ENCODE measurements at regions not wholly inside any gene's neighbourhood (a gene's known extent, or its start where the extent isn't known, plus 50 kb on each side); places are given as distances from the start of the nearest gene placed in this dataset.
A peak's percentile ranks its signal among the peaks of the same experiment; 100 is the strongest.
"Not testable (repeated sequence)": the region's sequence is repeated elsewhere in the genome, so short reads cannot be mapped to it uniquely, and the experiment has no call there.

DNA sequence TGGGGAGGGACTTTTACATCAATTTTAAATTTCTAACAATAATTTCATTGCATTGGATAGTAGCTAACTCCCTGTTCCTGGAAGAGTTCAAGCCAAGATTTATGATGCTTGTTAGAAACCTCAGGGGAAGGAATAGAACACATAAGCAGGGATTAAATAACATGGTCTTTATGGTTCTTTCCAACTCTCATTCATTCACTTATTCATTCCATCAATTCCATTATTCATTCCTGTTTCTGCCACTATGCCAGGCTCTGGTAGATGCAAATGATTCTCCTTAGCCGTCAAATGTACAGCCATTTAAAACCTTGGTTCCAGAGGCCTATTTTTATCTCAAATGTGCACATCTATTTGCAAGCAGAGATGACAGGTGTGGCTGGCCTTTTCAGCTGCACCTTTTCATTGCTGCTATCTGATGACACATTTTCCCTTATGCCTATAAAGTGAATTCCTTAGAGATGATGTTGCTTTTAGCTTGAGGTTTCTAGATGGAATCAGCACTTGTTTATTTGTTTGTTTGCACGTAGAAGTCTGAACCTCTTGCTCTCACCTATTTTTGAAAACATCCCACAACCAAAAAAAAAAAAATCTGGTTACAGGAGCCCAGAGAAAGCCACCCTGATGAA is 205.7 kb upstream of the IGFBP3 start:
- peak in 1 of 2 experiments; percentile 33 for DNase-seq (ENCODE audit: low read depth in 1 of 2, low spot score in 1 of 2)
- peak; percentile 86 for TF ChIP-seq JUND (IDR thresholded peaks at IDR 0.05; ENCODE audit: low read depth)
- in situ Hi-C loops (cut with HindIII; ENCODE audit: low pct_unique_long_range_greater_than_20kb, low sequenced_read_pairs), result no loop called here

DNA sequence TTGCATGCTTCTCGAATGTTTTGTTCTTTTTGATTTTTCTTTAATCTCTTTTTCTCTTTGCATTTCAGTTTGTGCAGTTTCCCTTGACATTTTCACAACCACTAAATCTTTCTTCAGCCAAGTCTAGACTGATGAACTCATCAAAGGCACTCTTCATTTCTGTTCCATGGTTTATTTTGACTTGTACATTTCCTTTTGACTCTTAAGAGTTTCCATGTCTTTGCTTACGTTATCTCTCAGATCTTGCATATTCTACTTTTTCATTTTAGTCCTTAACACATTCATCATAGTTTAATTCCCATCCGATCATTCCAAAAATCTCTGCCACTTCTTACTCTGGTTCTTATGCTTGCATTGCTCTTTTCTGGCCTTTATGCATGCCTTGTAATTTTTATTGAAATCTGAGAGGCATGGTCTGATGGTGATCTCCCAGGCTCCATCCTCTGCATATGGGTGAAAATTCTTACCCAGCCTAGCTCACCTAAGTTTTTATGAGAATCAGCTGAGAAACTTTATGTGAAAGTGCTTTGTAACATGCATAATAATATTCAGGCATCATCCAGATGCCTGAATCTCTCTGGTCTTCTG is 202.8 kb upstream of the IGFBP3 start:
- in situ Hi-C loops (cut with HindIII; ENCODE audit: low pct_unique_long_range_greater_than_20kb, low sequenced_read_pairs), result no loop called here
- no peak for DNase-seq (ENCODE audit: low read depth in 1 of 2, low spot score in 1 of 2)
- TF ChIP-seq JUND (IDR thresholded peaks at IDR 0.05; ENCODE audit: low read depth), result no peak

DNA sequence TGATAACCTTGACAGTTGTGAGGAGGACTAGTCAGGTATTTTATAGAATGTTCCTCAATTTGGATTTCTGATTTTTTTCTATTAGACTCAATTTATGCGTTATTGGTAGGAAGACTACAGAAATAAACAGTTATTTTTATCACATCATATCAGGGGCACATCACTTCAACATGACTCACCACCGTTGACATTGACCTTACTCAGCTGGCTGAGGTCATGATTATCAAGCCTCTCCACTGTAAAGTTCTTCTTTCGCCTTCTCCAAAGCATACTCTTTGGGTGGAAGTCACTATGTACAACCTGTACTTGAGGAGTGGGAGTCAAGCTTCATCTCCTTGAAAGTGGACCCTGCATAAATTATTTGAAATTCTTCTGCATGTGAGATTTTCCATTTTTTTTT is 194.3 kb upstream of the IGFBP3 start:
- in situ Hi-C loops (cut with HindIII; ENCODE audit: low pct_unique_long_range_greater_than_20kb, low sequenced_read_pairs), result no loop called here
- TF ChIP-seq JUND (IDR thresholded peaks at IDR 0.05; ENCODE audit: low read depth), result no peak

DNA sequence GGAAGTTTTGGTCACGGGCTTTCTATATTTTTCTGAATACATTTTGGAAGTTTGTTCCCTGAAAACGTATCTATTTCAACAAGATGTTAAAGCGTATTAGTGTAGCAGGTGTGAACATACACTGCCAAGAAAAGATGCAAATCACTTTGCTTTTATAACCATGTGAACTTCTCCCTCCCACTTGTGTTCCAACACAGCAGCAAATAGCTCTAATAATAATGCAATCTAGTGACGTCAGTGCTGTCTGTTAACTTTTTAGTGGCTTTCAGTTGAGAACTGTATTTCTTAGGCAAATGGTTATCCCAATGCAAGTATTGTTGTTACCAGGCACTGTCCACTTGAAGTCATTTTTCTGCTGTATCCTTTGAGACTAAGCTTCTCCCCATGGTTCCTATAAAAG is 188.4 kb upstream of the IGFBP3 start:
- in situ Hi-C loops (cut with HindIII; ENCODE audit: low pct_unique_long_range_greater_than_20kb, low sequenced_read_pairs), result no loop called here
- DNase-seq (ENCODE audit: low read depth in 1 of 2, low spot score in 1 of 2), result no peak
- no peak for TF ChIP-seq JUND (IDR thresholded peaks at IDR 0.05; ENCODE audit: low read depth)

More for the DNA sequence above, 194.3 kb upstream of the IGFBP3 start:
- DNase-seq (ENCODE audit: low read depth in 1 of 2, low spot score in 1 of 2), result no peak

DNA sequence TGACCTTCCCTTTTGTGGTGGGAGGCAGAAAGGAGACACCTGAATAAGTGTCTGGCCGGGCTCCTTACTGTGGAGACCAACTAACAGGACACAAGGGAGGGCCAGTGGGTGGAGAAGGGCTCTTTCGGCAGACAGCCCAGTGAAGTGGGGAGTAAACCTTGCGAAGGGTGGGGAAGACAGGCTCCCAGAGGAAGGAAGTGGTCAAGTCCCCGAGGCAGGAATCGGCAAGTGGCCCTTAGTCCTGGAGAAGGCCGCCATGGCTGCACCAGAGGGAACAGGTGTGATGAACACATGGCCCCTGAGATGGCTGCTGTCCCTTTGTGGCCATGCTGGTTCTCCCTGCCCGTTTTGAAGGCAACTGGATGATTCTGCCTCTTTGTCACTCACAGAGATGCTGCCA is 187.2 kb upstream of the IGFBP3 start:
- TF ChIP-seq JUND (IDR thresholded peaks at IDR 0.05; ENCODE audit: low read depth), result no peak
- in situ Hi-C loops (cut with HindIII; ENCODE audit: low pct_unique_long_range_greater_than_20kb, low sequenced_read_pairs), result no loop called here
- no peak for DNase-seq (ENCODE audit: low read depth in 1 of 2, low spot score in 1 of 2)

DNA sequence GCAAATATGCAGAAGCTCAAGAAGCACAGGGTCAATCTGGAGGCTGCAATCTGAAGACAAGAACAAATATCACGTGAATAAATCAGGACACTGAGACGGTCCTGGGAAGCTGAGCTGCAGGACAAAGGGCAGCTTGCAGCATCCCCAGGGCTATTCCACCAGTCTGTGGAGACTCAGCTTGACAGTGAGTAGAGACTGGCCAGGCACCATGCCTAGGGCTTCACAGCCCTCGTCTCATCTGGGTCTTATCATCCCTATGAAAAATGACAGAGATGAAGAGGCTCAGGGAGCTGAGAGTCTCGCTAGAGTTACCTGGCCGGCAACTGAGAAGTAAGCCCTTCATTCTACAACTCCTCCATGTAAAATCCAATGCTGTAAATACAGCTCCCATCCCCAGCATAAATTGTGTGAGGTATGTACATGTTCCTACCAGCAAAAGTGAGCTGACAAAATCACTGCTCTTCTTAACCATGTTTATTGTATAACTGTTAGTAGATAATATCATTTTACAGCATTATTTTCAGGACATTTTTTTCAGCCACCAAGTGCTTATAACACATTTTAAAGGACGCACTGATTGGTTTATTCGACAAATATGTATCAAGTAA is 186.6 kb upstream of the IGFBP3 start:
- in situ Hi-C loops (cut with HindIII; ENCODE audit: low pct_unique_long_range_greater_than_20kb, low sequenced_read_pairs), result no loop called here
- DNase-seq (ENCODE audit: low read depth in 1 of 2, low spot score in 1 of 2), result no peak

DNA sequence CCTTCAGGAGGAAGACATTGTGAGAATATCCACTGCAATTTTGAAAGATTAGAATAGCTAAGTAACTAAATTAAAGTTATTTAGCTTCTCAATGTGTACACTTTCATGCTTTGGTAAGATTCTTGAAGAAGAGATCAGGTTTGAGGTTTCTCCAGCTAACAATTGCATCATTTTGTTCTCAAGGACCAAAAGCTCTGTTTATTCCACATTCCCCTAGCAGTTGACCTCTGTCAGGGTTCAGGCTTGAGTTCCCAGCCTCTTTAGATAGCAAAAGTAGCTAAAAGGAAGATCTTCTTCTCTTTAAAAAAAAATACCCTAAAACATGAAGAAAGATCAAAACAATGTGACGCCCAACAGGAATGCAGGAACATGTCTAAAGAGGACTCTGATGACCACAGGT is 179.4 kb upstream of the IGFBP3 start:
- in situ Hi-C loops (cut with HindIII; ENCODE audit: low pct_unique_long_range_greater_than_20kb, low sequenced_read_pairs), result no loop called here
- no peak for TF ChIP-seq JUND (IDR thresholded peaks at IDR 0.05; ENCODE audit: low read depth)

More for the DNA sequence above, 186.6 kb upstream of the IGFBP3 start:
- TF ChIP-seq JUND (IDR thresholded peaks at IDR 0.05; ENCODE audit: low read depth), result no peak

DNA sequence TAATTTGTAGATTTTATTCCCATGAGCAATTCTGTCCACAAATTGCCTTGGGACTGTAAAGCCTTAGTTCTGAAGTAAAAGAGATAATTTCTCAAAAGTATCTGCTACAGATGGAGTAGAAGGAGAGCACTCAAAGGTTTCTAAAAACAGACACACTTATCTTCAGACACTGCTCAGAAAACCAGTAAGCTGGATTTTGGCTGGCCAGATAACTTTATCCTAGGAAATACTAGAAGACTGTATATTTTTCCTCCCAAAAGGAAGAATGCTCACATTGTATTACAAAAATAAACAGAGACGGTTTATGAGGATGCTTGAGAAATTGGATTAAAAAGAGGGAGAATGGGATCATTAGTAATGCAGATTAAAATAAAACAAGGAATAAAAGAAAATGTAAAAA is 178.0 kb upstream of the IGFBP3 start:
- DNase-seq (ENCODE audit: low read depth in 1 of 2, low spot score in 1 of 2), result no peak
- no peak for TF ChIP-seq JUND (IDR thresholded peaks at IDR 0.05; ENCODE audit: low read depth)
- in situ Hi-C loops (cut with HindIII; ENCODE audit: low pct_unique_long_range_greater_than_20kb, low sequenced_read_pairs), result no loop called here

More for the DNA sequence above, 179.4 kb upstream of the IGFBP3 start:
- no peak for DNase-seq (ENCODE audit: low read depth in 1 of 2, low spot score in 1 of 2)

DNA sequence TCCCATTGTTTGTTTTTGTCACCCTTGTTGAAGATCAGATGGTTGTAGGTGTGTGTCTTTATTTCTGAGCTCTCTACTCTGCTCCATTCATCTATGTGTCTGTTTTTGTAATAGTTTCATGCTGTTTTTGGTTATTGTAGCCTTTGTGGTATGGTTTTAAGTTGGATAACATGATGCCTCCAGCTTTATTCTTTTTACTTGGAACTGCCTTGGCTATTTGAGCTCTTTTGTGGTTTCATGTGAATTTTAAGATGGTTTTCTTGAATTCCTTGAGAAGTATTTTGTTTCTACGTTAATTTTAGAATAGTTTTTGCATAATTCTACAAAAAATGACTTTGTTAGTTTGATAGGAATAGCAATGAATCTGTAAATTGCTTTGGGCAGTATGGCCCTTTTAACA is 170.0 kb upstream of the IGFBP3 start:
- in situ Hi-C loops (cut with HindIII; ENCODE audit: low pct_unique_long_range_greater_than_20kb, low sequenced_read_pairs), result no loop called here
- no peak for DNase-seq (ENCODE audit: low read depth in 1 of 2, low spot score in 1 of 2)
- no peak for TF ChIP-seq JUND (IDR thresholded peaks at IDR 0.05; ENCODE audit: low read depth)

DNA sequence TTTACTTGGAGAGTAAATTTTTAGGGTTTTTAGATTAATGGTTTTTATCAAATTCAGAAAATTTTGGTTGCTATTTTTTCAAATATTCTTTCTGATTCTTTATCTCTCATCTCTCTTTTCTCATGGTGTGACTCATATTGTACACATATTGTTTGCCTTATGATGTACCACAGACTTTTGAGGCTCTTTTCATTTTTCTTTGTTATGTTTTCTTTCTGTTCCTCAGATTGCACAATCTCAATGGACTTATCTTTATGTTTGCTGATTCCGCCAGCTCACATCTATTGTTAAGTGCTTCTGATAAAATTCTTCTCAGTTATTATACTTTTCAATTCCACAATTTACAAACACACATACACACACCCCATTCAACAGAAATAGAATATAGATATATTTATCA is 168.2 kb upstream of the IGFBP3 start:
- TF ChIP-seq JUND (IDR thresholded peaks at IDR 0.05; ENCODE audit: low read depth), result no peak
- DNase-seq (ENCODE audit: low read depth in 1 of 2, low spot score in 1 of 2), result no peak
- in situ Hi-C loops (cut with HindIII; ENCODE audit: low pct_unique_long_range_greater_than_20kb, low sequenced_read_pairs), result no loop called here

DNA sequence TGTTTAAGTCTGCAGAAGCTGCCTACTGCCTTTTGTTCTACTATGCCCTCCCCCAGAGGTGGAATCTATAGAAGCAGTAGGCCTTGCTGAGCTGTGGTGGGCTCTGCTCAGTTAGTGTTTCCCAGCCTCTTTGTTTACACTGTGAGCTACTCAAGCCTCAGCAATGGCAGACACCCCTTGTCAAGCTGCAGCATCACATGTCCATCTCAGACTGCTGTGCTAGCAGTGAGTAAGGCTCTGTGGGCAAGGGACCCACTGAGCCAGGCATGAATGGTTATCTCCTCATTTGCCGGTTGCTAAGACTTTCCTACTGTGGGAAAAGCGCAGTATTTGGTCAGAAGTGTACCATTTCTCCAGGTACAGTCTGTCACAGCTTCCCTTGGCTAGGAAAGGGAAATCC is 167.4 kb upstream of the IGFBP3 start:
- DNase-seq (ENCODE audit: low read depth in 1 of 2, low spot score in 1 of 2), result not testable (repeated sequence)

DNA sequence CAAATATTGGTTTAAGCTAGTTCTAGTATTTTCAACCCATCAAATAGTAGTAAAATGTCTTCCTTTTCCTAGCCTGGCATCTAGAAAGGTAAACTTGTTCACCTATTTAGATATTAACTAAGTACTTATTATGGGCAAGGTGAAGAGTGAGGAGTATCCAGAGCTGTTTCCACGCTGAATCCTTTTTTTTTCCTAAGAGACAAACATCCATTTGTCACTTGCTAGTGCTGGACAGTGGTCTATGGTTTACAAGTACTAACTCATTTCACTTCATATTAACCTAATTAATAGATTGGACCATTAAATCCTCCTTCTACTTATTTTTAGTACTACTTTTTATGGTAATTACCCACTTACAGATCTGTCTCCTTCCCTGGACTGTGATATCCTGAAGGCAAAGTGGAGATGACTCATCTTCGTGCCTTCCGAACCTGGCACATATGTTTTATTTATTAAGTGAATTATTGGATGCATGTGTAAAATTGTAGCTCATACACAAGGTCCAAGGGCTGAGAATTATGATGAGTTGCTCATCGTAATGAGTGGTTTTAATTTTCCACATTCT is 159.6 kb upstream of the IGFBP3 start:
- in situ Hi-C loops (cut with HindIII; ENCODE audit: low pct_unique_long_range_greater_than_20kb, low sequenced_read_pairs), result no loop called here
- no peak for DNase-seq (ENCODE audit: low read depth in 1 of 2, low spot score in 1 of 2)
- TF ChIP-seq JUND (IDR thresholded peaks at IDR 0.05; ENCODE audit: low read depth), result no peak

More for the DNA sequence above, 167.4 kb upstream of the IGFBP3 start:
- in situ Hi-C loops (cut with HindIII; ENCODE audit: low pct_unique_long_range_greater_than_20kb, low sequenced_read_pairs), result not testable (repeated sequence)

DNA sequence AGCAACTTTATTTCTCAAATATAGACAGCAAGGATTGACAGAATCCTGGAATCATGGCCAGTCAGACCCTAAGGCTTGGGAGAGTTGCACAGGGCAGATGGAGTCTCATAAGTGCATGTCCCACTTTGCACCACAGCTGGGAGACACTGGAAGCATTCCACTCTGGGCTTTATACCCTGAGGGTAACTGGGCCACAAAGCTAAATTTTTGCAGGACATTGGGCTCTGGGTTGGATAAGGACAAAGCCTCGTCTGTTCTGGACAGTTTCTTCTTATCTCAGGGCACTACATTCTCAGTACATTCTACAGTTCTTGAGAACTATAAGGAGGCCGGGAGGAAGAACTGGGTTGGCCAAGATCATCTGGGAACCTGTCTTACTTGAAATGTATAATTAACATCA is 158.3 kb upstream of the IGFBP3 start:
- in situ Hi-C loops (cut with HindIII; ENCODE audit: low pct_unique_long_range_greater_than_20kb, low sequenced_read_pairs), result no loop called here
- no peak for TF ChIP-seq JUND (IDR thresholded peaks at IDR 0.05; ENCODE audit: low read depth)

More for the DNA sequence above, 158.3 kb upstream of the IGFBP3 start:
- no peak for DNase-seq (ENCODE audit: low read depth in 1 of 2, low spot score in 1 of 2)
